A673 (cell line): ENCODE measurements at regions not wholly inside any gene's neighbourhood (a gene's known extent, or its start where the extent isn't known, plus 50 kb on each side); places are given as distances from the start of the nearest gene placed in this dataset.

Experiments
- CTCF ChIP-seq: fragments of 300-800, 200-600 bp; sonication (generic); conservative IDR thresholded peaks from 2 replicates; pipeline ENCODE4 v1.5.1; 2017; ENCODE audit warnings: low read depth, mild to moderate bottlenecking, antibody characterized with exemption, low read length, moderate library complexity, mixed read lengths
- EZH2 ChIP-seq: fragments of 200-600 bp; sonication (generic); IDR thresholded peaks from 2 replicates; pipeline ENCODE4 v1.6.1; 2017; ENCODE audit warnings: borderline replicate concordance, low read depth, mild to moderate bottlenecking, mixed read lengths, antibody characterized with exemption, low read length; ENCODE audit not compliant: poor library complexity, severe bottlenecking

GRCh38 chr5:27479859-27480258 lies 441.5 kb upstream of the CDH9 start:
- TF ChIP-seq CTCF (no peak), EZH2 (no peak)
